Activated T-cell treated with anti-CD3 and anti-CD28 coated beads, Interleukin-2, amount 50 U/mL, for 48 hours (primary cell): ENCODE measurements at regions not wholly inside any gene's neighbourhood (a gene's known extent, or its start where the extent isn't known, plus 50 kb on each side); places are given as distances from the start of the nearest gene placed in this dataset.

Experiments
- DNase-seq, 2 experiments: peaks; one replicate each; pipeline ENCODE4 v3.0.0-alpha.2; 2020

- DNase-seq = no peak
Observed at GRCh38 chr3:24598695-24599470, 104.2 kb upstream of the THRB start.

GRCh38 chr3:24601066-24601939 lies 106.7 kb upstream of the THRB start:
- DNase-seq = no peak

DNA sequence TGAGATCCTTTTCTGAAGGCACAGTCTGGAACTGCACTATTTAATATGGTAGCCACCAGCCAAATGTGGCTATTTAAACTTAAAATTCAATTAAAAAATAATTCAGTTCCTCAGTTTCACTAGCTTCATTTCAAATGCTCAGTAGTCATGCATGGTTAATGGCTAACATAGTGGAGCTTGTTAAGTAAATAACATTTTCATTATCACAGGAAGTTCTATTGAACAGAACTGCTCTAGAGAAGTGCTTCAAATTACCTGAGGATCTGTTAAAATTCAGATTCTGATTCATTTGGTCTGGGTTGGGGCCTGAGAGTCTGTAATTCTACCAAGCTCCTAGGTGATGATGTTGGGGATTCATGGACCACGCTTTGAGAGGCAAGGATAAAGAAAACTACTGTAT lies 109.6 kb upstream of the THRB start:
- DNase-seq = no peak

GRCh38 chr3:24605511-24606028 lies 110.9 kb upstream of the THRB start:
- no peak for DNase-seq

- DNase-seq = no peak
Observed at GRCh38 chr3:24607281-24607680, 112.6 kb upstream of the THRB start.

DNA sequence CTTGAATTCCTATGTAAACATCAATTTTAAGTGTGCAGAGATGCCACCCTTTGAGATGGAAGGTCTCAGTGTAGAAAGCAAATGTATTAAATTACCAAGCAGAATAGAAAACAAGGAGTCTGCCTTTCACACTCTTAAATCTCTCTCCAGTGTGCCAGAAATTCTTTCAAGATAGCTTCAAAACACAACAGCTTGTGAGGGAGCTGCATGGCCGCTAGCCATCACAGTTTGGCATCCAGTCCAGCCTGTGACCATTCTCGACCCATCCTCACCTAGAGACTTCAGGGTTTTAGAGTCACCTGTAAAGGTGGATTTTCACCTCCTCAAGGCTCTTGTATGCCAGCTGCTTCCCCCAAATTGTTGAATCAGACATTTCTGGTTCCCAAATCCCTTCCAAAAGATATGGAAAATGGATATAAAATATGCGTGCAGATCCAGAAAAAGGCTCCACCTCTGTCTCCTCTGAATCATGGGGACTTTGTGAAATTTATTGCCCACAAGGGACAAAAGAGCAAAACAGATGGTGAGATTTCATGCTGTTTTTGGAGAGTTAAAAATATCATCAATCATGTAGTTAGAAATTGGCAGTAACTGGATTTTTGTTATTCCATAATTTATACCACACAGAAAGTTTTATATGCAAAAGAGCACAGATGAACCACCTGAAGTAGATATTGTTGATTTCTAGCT lies 114.2 kb upstream of the THRB start:
- no peak for DNase-seq

GRCh38 chr3:24614359-24614758 lies 119.7 kb upstream of the THRB start:
- DNase-seq = no peak

GRCh38 chr3:24615177-24615576 lies 120.5 kb upstream of the THRB start:
- DNase-seq = no peak

GRCh38 chr3:24616110-24616829 lies 121.6 kb upstream of the THRB start:
- DNase-seq = no peak

- DNase-seq = no peak
Observed at GRCh38 chr3:24622138-24622537, 127.5 kb upstream of the THRB start.

DNA sequence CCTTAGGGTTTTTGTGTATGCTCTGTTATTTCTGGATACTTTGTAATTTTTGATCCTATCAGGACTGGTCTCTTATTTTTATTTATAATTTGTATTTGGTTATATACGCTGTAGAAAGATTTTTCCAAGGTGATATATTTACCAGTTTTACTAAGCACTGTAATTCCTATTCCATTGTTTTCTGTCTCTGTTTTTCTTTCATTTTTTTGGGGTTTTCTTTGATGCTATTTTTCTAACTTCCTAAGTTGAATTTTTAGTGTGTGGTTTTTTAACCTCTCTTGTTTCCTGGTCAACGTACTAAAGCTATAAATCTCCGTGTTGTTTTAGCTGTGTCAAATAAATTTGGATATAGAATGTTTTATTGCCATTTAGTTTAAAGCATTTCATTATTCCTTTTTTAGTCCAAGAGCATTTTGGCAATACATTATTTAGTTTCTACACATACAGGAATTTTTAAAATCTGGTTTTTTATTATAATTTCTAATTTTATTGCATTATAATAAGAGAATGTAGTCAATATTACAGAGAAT lies 128.1 kb upstream of the THRB start:
- no peak for DNase-seq

GRCh38 chr3:24623657-24624056 lies 129.0 kb upstream of the THRB start:
- no peak for DNase-seq

DNA sequence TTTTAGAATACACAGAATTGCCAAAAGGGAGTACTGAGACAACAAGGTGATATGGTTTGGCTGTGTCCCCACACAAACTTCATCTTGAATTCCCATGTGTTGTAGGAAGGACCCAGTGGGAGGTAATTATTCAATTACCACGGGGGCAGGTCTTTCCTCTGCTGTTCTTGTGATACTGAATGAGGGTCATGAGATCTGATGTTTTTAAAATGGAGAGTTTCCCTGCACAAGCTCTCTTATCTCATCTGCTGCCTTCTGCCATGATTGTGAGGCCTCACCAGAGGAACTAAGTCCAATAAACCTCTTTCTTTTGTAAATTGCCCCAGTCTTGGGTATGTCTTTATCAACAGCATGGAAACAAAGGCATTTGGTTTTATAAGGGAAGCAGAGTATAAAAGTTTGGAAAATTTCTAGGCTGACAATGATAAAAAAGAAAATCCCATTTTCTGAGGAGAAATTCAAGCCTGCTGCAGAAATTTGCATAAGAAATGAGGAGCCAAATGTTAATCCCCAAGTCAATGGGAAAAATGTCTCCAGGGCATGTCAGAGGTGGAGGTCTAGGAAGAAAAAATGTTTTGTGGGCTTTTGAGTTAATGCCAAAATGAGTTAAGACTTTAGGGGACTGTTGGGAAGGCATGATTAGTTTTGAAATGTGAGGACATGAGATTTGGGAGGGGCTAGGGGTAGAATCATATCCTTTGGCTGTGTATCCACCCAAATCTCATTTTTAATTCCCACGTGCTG lies 130.5 kb upstream of the THRB start:
- no peak for DNase-seq

DNA sequence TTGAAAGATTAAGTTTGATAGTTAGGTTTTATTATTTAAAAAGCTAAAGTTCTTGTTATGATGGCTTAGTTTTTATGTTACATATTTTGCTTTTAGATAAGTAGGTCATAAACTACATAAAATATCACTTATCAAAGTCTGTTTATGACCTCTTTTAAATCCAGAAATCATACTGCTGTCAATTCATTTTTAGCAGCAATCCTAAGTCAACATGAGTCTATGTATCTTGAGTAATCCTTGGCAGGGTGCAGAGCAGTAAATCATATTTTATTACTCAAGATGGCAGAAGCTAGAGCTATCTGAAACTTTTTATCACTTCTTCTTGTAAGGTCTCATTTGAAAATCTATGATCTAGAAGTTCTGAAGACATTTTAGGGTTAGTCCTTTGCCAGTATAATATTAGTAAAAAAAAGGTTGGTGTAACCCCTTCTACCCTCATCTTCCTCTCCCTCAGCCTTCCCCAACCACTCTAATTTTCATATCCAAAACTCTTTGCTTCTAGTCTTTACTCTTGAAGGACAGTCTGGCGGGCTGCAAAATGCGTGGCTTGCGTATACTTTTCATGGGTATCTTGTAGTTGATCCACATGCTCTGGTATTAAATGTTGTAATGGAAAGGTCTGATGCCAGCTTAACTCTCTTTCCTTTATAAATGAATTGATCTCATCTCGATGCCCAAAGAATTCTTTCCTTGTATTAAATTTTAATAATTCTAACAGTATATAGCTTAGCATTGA lies 134.0 kb upstream of the THRB start:
- DNase-seq = no peak

DNA sequence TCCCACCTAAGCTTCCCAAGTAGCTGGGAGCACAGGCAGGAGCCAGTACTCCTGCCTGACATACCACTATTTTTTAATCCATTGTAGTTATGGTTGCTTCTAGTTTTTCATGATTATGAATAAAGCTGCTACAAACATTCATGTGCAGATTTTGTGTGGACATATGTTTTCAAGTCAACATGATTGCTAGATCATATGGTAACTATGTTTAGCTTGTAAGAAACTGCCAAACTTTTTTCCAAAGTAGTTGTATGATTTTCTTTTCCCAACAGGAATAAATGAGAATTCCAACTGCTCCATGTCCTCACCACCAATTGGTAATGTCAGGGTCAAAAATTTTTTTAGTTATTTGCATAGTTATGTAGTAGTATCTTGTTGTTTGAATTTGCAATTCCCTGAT lies 136.8 kb upstream of the THRB start:
- no peak for DNase-seq

DNA sequence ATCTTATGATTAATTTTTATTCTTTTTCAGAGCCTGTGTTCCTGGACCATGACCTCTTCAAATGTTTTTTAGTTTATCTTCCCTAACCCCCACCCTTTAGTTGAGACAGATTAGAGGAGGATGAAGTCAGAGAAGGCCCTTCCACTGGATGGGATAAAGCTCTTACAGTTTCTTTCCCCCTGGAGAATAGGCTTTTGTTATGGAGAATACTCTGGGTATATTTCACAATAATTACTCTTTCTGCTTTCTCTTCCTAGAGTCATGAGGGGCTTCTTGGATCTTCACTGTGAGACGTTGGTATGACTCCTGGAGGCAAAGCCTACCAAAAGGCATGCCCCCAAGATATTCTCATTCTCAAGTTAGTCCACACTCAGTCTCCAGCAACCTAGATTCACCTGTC lies 144.4 kb upstream of the THRB start:
- no peak for DNase-seq

DNA sequence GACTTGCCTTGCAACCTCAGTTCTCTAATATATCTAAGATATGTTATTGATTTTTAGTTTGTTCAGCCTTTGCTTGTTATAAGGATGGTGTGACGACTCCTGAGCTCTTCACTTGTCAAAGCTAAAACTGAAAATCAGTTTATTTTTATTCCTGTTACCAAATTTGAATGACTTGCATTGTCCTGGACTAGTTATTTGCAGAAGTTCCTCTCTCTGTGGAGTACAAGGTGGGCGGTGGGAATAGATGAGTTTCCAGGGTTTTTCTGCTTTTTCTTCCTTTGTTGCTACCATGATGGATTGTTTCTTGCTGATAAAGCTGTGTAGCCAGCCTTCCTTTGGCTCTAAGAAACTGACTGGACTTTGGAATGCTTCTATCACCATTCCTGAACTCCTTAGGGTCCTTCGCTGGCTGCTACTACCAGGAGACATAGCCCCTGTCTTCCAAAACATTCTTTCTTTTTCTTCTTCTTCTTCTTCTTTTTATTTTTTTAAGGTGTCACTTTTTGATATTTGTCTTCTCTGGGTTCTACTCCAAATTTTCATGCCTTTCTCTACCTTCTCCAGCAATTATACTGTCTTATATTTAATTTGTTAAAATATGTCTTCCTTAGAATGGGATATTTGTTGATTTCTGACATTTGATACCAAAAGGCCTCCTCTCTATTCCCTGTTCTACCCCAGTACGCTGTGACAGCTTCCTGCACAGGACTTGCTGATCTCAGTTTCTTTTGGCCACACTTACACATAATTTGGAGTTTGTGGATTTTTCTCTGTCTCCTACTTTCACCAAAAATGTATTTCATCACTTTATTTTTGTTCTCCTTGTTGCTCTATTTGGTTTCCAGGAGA lies 145.1 kb upstream of the THRB start:
- no peak for DNase-seq

DNA sequence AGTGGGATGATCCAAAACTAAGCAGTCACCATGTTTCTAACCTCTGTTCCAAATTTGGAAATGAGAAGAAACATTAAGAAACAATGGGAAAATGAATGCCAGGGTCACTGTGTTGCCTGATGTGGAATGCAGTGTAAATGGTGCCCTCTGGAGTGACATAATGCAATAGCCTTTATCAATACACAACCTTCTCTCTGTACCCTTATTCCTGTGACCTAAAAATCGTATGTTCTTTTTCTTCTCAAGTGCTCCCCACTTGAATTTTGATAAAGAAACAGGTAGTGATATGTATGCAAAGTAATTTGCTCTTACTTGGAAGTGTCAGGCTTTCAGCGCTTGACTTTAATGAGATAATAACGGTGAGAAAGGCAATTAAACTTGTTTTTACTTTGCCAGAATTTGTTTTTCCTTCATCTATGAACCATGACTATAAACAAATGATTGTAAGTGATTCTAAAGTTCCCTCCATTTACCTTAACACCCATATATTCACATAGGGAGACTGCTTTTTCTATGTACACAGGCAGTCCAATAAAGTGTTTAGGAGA lies 145.8 kb upstream of the THRB start:
- DNase-seq = no peak

GRCh38 chr3:24641628-24642027 lies 147.0 kb upstream of the THRB start:
- DNase-seq = no peak

GRCh38 chr3:24645047-24645446 lies 150.4 kb upstream of the THRB start:
- no peak for DNase-seq
